Mesenchymal stem cell (in vitro differentiated cells and primary cell): ENCODE measurements at regions not wholly inside any gene's neighbourhood (a gene's known extent, or its start where the extent isn't known, plus 50 kb on each side); places are given as distances from the start of the nearest gene placed in this dataset.
A peak's percentile ranks its signal among the peaks of the same experiment; 100 is the strongest.
"Not testable (repeated sequence)": the region's sequence is repeated elsewhere in the genome, so short reads cannot be mapped to it uniquely, and the experiment has no call there.

Experiments
- DNase-seq: peaks from one replicate; pipeline ENCODE4 v3.0.0-alpha.2; 2013
- H2AFZ ChIP-seq: one replicate; pipeline ENCODE4 v1.6.1; 2013; ENCODE audit warnings: low read depth, mild to moderate bottlenecking, control low read depth, inconsistent platforms, low read length, moderate library complexity
- H2AK5ac ChIP-seq: 2 replicates; pipeline ENCODE4 v1.6.1; 2013; ENCODE audit warnings: low read length, moderate library complexity, mild to moderate bottlenecking, inconsistent platforms; ENCODE audit not compliant: severe bottlenecking
- H2BK120ac ChIP-seq: one replicate; pipeline ENCODE4 v1.6.1; 2013; ENCODE audit warnings: low read depth, mild to moderate bottlenecking, inconsistent platforms, low read length, moderate library complexity
- H2BK12ac ChIP-seq, 2 experiments: one replicate each; pipeline ENCODE4 v1.6.1; 2013; ENCODE audit warnings: inconsistent platforms in 2 of 2, low read length in 2 of 2, mild to moderate bottlenecking in 2 of 2, moderate library complexity in 2 of 2, control low read depth in 1 of 2
- H2BK15ac ChIP-seq: one replicate; pipeline ENCODE4 v1.6.1; 2013; ENCODE audit warnings: mild to moderate bottlenecking, low read depth, inconsistent platforms; ENCODE audit not compliant: poor library complexity, severe bottlenecking
- H2BK5ac ChIP-seq: 2 replicates; pipeline ENCODE4 v1.6.1; 2013; ENCODE audit warnings: low read depth, mild to moderate bottlenecking, low read length, control low read depth, inconsistent platforms; ENCODE audit not compliant: poor library complexity, severe bottlenecking
- H3K14ac ChIP-seq, 2 experiments: one replicate each; pipeline ENCODE4 v1.6.1; 2013; ENCODE audit warnings: inconsistent platforms in 2 of 2, low read length in 2 of 2, control low read depth in 1 of 2, mild to moderate bottlenecking in 1 of 2, moderate library complexity in 1 of 2
- H3K18ac ChIP-seq, 2 experiments: one replicate each; pipeline ENCODE4 v1.6.1; 2013; ENCODE audit warnings: inconsistent platforms in 2 of 2, low read length in 2 of 2, control low read depth in 1 of 2, low read depth in 1 of 2, mild to moderate bottlenecking in 1 of 2
- H3K23ac ChIP-seq, 2 experiments: one replicate each; pipeline ENCODE4 v1.6.1; 2013; ENCODE audit warnings: inconsistent platforms in 2 of 2, low read length in 2 of 2, mild to moderate bottlenecking in 2 of 2, moderate library complexity in 2 of 2, control low read depth in 1 of 2
- H3K27ac ChIP-seq: 2 replicates; pipeline ENCODE4 v1.5.1; 2013; ENCODE audit warnings: mild to moderate bottlenecking, moderate library complexity, low read length, control low read depth, inconsistent platforms; ENCODE audit not compliant: poor library complexity, severe bottlenecking
- H3K27me3 ChIP-seq, 2 experiments: 2 replicates each; pipeline versions ENCODE4 v1.6.1 to v1.7.0; 2013; ENCODE audit warnings: low read length in 2 of 2, mild to moderate bottlenecking in 2 of 2, moderate library complexity in 2 of 2, control low read depth in 1 of 2, inconsistent platforms in 1 of 2; ENCODE audit not compliant: control insufficient read depth in 1 of 2, insufficient read depth in 1 of 2
- H3K36me3 ChIP-seq, 2 experiments: 2 replicates each; pipeline versions ENCODE4 v1.6.1 to v1.7.0; 2013; ENCODE audit warnings: low read length in 2 of 2, control low read depth in 1 of 2, inconsistent platforms in 1 of 2, low read depth in 1 of 2, mild to moderate bottlenecking in 1 of 2; ENCODE audit not compliant: insufficient read depth in 2 of 2, control insufficient read depth in 1 of 2
- H3K4ac ChIP-seq, 2 experiments: one replicate each; pipeline ENCODE4 v1.6.1; 2013; ENCODE audit warnings: inconsistent platforms in 2 of 2, low read length in 2 of 2, mild to moderate bottlenecking in 2 of 2, moderate library complexity in 2 of 2, control low read depth in 1 of 2, low read depth in 1 of 2
- H3K4me1 ChIP-seq: 2 replicates; pipeline ENCODE4 v1.6.1; 2013; ENCODE audit warnings: low read depth, low read length, control low read depth; ENCODE audit not compliant: control insufficient read depth, insufficient read depth
- H3K4me2 ChIP-seq: 2 replicates; pipeline ENCODE4 v1.6.1; 2013; ENCODE audit warnings: low read length, mild to moderate bottlenecking, inconsistent platforms; ENCODE audit not compliant: poor library complexity, severe bottlenecking
- H3K4me3 ChIP-seq, 2 experiments: 2 replicates each; pipeline versions ENCODE4 v1.5.1 to v1.7.0; 2013; ENCODE audit warnings: low read length in 2 of 2, mild to moderate bottlenecking in 2 of 2, control low read depth in 1 of 2, low read depth in 1 of 2; ENCODE audit not compliant: insufficient read depth in 1 of 2
- H3K79me1 ChIP-seq: replicated peaks from 2 replicates; pipeline ENCODE4 v1.6.1; 2013; ENCODE audit warnings: mild to moderate bottlenecking, control low read depth, low read length, inconsistent platforms; ENCODE audit not compliant: poor library complexity, severe bottlenecking
- H3K9ac ChIP-seq: 2 replicates; pipeline ENCODE4 v1.7.0; 2013; ENCODE audit warnings: mild to moderate bottlenecking, low read length, moderate library complexity
- H3K9me3 ChIP-seq: 2 replicates; pipeline ENCODE4 v1.7.0; 2013; ENCODE audit warnings: mild to moderate bottlenecking, low read length; ENCODE audit not compliant: control insufficient read depth
- H4K8ac ChIP-seq: one replicate; pipeline ENCODE4 v1.6.1; 2013; ENCODE audit warnings: inconsistent platforms, mild to moderate bottlenecking, low read length, moderate library complexity
- H4K91ac ChIP-seq: one replicate; pipeline ENCODE4 v1.6.1; 2013; ENCODE audit warnings: mild to moderate bottlenecking, low read length, inconsistent platforms
- WGBS: methylation state at CpG from one replicate; pipeline ENCODE4 v1.1.7; 2013; ENCODE audit warnings: mixed read lengths; 5-methylcytosine and 5-hydroxymethylcytosine counted together

GRCh38 chr16:29116207-29116606, 131.4 kb downstream of the LAT start:
- H2BK5ac ChIP-seq: not testable (repeated sequence)

GRCh38 chr16:29115802-29116141, 130.9 kb downstream of the LAT start:
- not testable (repeated sequence) for H3K4me3 ChIP-seq, H3K14ac ChIP-seq, H3K4me2 ChIP-seq, H2BK5ac ChIP-seq, H3K36me3 ChIP-seq, H2BK12ac ChIP-seq, H3K4ac ChIP-seq, H3K18ac ChIP-seq, H3K79me1 ChIP-seq, H3K9me3 ChIP-seq, H4K91ac ChIP-seq, H2AFZ ChIP-seq, H3K23ac ChIP-seq, H3K4me1 ChIP-seq, H3K27me3 ChIP-seq, H2BK15ac ChIP-seq, H3K27ac ChIP-seq, H2BK120ac ChIP-seq, H4K8ac ChIP-seq, H2AK5ac ChIP-seq
- WGBS: 40% methylated on average over 1 of the region's 3 CpGs
- peak; percentile 26 for DNase-seq
- peak overlapping the region; percentile 83 for H3K9ac ChIP-seq

More at GRCh38 chr16:29116207-29116606, 131.4 kb downstream of the LAT start:
- H3K18ac ChIP-seq, H2AFZ ChIP-seq, H4K91ac ChIP-seq, H3K4me2 ChIP-seq, H3K4me1 ChIP-seq, H3K14ac ChIP-seq, H2BK15ac ChIP-seq, H3K36me3 ChIP-seq, H2AK5ac ChIP-seq, H4K8ac ChIP-seq, H3K27me3 ChIP-seq, H3K23ac ChIP-seq, H2BK12ac ChIP-seq, H2BK120ac ChIP-seq, DNase-seq, H3K79me1 ChIP-seq, H3K4ac ChIP-seq, H3K27ac ChIP-seq, H3K9me3 ChIP-seq: not testable (repeated sequence)
- 90% methylated on average over 11 of the region's 12 CpGs for WGBS
- H3K9ac ChIP-seq: peak overlapping the region; percentile 83
- H3K4me3 ChIP-seq: peak overlapping the region in 1 of 2 experiments; percentile 46

GRCh38 chr16:29114989-29115801, 130.3 kb downstream of the LAT start:
- Histone ChIP-seq H3K4me2 (peak overlapping the region; percentile 5), H4K91ac (peak overlapping the region; percentile 96), H2AFZ (peak overlapping the region; percentile 40), H3K18ac (peak overlapping the region; percentile 37 to 63), H2BK12ac (peak overlapping the region in 1 of 2 experiments; percentile 66), H3K4me3 (peak overlapping the region in 1 of 2 experiments; percentile 37), H2BK120ac (peak overlapping the region; percentile 37), H3K9ac (peak overlapping the region; percentile 83), H4K8ac (peak overlapping the region; percentile 90), H3K4ac (peak overlapping the region in 1 of 2 experiments; percentile 80)
- H3K23ac ChIP-seq, H3K4me1 ChIP-seq, H3K27ac ChIP-seq, H3K9me3 ChIP-seq, H2BK5ac ChIP-seq, H3K79me1 ChIP-seq, H2AK5ac ChIP-seq, H3K14ac ChIP-seq, H2BK15ac ChIP-seq, H3K27me3 ChIP-seq, H3K36me3 ChIP-seq: not testable (repeated sequence)
- peak; percentile 65 for DNase-seq
- 29% methylated on average over 23 of the region's 26 CpGs for WGBS

- peak overlapping the region in 1 of 2 experiments; percentile 66 for H2BK12ac ChIP-seq
- peaks cover 0 to 9% of the 10 kb centered on the region in 2 experiments for H3K36me3 ChIP-seq
- 91% methylated on average over 6 of the region's 6 CpGs for WGBS
- H3K4me1 ChIP-seq: peaks cover 7% of the 10 kb centered on the region
- H2AFZ ChIP-seq: no peak overlapping the region
- no peak overlapping the region for H3K27ac ChIP-seq
- peak overlapping the region; percentile 37 to 63 for H3K18ac ChIP-seq
- no peak overlapping the region for H2BK15ac ChIP-seq
- no peak overlapping the region for H4K8ac ChIP-seq
- no peak overlapping the region for H2BK120ac ChIP-seq
- no peak overlapping the region for H3K4me2 ChIP-seq
- no peaks in the 10 kb centered on the region for H3K9me3 ChIP-seq
- H2BK5ac ChIP-seq: no peak overlapping the region
- H4K91ac ChIP-seq: peak overlapping the region; percentile 96
- no peak overlapping the region for H3K23ac ChIP-seq
- peak overlapping the region in 1 of 2 experiments; percentile 80 for H3K4ac ChIP-seq
- DNase-seq: no peak
- H3K27me3 ChIP-seq: peaks cover 0 to 6% of the 10 kb centered on the region in 2 experiments
- H3K4me3 ChIP-seq: no peak overlapping the region
- H2AK5ac ChIP-seq: no peak overlapping the region
- no peaks in the 10 kb centered on the region for H3K79me1 ChIP-seq
- peak overlapping the region; percentile 83 for H3K9ac ChIP-seq
- H3K14ac ChIP-seq: no peak overlapping the region
Measured at GRCh38 chr16:29114574-29114973, 129.7 kb downstream of the LAT start.
